ENCODE measurements at regions not wholly inside any gene's neighbourhood (a gene's known extent, or its start where the extent isn't known, plus 50 kb on each side); places are given as distances from the start of the nearest gene placed in this dataset.
"Not testable (repeated sequence)": the region's sequence is repeated elsewhere in the genome, so short reads cannot be mapped to it uniquely, and the experiment has no call there.

DNA sequence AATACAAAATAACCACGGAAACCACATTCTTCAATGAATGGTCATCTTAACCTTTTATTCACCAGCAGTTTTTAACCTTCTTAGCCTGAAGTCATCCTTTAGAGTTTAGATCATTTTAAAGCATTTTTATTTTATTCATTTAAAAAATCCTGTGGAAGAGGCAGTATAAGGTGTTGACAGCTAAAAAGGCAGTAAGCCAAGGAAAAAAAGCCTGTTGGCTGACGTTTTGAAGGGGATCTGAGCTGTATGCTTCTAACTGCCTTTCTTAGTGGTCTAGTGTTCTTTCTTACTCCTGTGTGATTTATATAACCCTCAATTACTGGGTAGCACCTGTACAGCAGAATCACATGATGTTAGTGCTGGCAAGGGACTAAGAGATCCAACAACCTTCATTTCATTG, 438.3 kb upstream of the SEL1L start:
- DNase-seq: no peak

DNA sequence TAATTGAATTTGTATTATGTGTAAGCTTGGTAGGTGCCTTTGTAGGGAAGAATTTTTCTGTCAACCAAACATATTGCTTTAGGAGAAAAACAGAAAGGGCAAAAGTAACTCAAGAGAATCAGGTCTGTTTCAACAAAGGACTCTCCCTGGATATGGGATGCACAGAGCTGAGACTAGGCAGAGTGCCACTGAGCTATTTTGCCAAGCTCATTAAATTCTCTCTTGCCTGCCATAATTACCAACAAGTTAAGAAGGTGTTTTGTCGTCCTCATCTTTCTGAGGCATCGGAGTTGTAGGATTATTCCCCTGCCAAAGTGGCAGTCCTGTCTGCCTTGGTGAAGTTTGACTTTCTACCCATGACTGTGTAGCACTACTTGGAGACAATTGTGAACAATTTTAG, 438.9 kb upstream of the SEL1L start:
- DNase-seq: no peak

DNA sequence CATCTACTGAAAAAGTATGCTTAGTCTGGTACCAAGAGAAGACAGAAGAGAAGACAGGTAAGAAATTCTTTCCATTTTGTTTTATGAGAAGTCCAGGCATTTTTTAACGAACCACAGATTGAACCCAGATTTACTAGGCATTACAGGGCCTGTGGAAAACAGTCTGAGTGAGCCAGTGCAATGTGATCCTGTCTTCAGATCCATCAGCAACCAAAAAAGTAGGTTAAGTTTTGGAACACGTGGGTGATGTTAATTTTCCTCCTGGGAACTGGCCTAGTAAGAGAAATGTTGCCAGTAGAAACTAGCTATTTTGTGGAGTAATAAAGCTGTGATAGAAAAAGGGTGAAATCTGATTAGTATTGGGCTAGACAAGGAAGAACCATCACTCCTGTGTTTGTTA, 440.9 kb upstream of the SEL1L start:
- no peak for DNase-seq

DNA sequence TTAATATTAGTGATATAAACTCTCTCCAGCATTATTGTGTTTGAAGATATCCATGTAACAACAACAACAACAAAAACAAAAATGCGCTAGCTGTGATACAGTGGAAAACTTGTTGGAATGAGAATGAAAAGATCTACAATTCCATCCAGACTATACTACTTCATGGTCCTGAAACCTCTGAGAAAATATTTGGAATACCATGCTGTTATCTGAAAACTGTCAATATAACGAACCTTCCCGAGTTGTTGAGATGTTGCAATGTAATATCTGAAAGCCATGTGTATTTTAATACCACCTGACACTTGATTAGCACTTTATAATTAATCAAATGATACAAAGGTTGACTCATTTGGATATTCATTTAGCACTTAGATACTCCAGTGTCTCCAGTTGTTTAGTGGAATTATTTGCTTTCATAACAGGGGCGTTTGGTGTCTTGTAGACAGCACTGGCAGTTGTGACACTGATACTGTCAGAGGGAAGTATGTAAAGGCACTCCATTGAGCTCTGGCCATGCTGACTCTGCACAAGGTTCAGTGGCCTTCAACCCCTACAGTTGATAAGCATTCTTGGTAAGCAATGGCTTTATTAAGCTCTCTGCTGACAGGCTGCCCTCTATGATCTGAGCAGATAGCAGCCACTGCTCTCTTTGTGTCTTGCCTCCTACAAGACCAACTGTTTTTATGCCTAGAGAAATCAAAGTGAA, 447.1 kb upstream of the SEL1L start:
- no peak for DNase-seq

DNA sequence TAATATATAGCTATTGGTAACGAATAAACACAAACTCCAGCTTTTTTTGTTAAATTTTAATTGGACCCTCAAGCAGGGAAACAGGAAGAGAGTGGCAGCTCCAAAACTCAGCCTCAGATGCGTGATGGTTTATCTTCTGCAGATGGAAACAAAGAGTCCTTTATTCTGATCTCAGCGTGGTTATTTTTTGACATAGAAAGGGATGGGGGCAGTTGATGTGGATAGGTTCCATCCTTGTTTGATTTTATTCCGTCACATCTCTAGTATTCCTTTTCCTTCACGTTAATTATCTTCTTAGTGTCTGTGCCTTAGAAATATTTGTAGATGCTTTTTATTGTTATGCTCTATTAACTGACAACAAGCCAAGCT, 447.6 kb upstream of the SEL1L start:
- no peak for DNase-seq

DNA sequence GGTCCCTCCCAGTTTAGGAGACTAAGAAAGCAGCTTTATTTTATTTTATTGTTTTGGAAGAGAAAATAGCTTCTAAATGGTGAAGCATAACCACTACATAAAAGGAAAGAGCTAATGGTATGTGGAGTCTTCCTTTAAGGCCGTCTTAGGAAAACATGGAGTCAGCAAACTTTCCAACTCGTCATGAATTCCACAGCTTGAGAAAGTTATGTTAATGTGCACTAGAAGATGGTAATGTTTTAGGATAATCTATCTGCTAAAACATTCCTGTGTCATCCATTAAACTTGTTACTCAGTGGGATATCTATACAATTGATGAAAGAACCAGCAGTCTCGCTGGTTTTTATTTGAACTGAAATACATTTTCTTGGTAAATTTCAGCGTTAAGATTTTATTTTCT, 448.4 kb upstream of the SEL1L start:
- no peak for DNase-seq

DNA sequence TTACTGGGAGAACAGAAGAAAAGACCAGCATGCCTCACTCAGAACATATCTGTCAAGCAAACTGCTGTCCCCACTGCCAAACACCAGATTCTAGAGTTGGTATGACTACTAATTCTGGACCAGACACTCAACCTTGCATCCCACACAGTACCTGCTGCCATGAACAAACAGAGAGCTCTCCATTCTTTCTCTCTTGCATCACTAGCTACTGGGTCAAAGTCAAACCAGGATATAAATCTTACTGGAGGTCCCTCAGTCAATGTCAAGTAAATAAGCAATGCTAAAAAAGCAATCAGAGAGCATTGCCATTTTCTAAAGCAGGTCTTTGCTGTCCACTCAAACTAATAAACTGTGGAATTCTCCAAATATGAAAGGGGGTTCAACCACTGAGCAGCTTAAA, 452.4 kb upstream of the SEL1L start:
- DNase-seq: no peak

DNA sequence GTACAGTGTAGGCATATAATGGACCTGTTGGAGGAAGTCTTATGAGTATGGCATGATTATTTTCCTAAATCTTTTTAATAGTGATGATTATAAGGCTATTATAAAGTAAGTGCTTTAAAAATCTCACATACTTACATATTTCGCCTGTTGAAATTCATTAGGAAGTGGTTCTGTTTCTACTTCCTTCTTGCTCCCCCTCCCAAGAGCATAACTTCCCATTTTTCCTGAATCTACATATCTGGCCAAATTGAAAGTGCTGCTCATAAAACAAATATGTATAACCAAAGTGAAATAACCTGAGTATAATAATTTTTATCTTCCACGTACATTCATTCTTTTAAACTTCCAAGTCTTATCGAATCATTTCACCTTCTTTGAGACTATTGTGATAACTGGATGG, 455.6 kb upstream of the SEL1L start:
- no peak for DNase-seq

DNA sequence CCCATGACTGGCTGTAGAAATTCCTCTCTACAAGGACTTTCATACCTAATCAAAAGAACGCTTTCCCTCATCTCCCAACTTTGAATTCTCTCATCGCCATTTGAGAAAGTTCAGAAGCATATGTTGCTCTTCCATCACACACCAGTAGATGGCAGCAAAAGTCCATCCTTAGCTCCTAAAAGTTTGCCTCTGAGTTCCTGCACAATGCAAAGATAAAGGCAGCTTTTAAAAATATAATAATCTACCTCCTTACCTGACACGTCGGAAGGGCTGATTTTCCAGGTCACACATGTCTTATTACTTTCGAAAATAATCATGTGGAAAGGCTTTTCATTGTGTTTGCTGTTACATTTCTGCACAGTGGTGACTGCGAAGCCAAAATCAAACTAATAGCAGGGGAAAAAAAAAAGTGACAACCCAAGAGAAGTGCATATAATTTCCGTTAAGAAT, 456.7 kb upstream of the SEL1L start:
- DNase-seq: peak in 1 of 2 experiments; percentile 31

DNA sequence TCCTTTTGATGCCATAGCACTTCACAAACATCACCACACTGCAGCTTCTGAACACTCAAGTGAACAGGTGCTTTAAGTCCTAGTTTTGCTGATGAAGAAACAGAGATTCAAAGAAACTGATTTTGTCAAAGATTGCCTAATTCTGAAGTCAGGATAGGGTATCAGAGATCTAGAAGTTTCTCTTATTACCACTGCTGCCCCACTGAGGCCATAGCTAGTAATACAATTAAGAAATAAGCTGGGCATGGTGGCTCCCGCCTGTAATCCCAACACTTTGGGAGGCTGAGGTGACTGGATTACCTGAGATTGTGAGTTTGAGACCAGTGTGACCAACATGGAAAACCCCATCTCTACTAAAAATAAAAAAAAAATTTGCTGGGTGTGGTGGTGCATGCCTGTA, 458.3 kb upstream of the SEL1L start:
- no peak for DNase-seq

DNA sequence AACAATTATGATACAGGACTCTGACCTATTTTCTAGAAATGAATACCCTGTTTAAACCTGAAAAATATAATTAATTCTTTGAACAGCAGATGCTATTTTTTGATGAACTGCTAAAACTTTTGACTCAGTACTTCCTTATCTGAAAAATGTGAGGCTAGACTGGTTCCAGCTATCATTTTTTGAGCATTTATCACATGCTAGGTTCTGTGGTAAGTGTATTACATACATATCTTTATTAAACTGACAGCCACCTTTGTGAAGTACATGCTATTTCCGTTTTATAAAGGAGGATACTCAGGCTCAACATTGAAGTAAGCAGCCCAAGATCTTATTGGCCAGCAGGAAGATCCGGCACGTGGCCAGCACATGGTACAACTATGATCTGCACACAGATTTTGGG, 459.8 kb upstream of the SEL1L start:
- no peak for DNase-seq

DNA sequence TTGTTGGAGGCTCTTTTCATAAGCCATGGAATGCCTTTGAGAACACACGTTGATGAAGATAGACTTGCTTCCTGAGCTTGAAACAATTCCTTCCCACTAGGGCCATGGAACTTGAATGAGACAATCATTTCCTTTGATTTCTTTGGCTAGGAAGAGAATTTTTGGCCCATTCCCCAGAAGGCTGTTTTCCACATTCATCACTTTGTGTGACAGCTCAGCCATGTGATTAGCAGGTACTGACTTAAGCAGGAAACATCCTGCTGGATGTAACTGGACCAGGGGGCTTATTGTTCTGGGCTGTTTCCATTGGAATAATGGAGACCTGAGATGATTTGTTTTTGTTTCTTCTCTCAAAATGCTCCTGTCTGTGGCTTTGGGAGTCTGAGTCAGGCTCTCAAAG, 469.8 kb upstream of the SEL1L start:
- DNase-seq: no peak

DNA sequence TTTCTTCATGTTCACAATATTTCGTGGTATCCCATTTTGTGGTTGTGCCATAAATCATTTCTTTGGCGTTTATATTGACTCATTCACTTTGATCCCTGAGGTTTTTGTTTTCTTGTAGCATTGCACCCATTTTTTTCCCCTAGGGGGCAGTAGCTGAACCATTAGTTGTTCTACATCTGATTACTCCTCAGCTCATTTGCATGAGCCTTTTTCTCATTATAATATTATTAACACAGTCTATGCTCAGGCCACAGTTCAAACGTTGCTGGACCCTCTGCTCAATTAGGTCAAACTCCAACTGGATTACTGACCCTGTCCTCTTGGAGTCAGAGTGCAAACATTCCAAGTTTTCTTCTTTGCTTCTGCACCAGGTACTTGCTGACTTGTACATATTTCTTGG, 475.4 kb upstream of the SEL1L start:
- no peak for DNase-seq

DNA sequence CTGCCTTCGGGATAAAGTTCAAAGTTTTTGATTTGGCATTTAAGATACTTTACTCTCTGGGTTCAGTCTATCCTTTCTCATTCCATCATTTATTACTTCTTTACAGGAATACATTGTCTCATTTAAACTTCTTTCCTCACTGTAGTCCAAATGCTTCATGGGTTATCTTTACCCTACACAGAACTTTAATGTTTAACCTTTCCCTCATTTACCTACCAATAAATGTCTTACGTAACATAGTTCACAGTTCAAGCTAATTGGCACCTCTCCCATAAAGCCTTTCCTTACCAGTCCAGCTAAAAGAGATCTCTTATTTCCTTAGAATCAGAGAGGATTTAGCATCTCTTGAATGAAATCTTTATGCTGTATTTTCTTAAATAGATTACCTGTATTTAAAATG, 476.3 kb upstream of the SEL1L start:
- DNase-seq: no peak

DNA sequence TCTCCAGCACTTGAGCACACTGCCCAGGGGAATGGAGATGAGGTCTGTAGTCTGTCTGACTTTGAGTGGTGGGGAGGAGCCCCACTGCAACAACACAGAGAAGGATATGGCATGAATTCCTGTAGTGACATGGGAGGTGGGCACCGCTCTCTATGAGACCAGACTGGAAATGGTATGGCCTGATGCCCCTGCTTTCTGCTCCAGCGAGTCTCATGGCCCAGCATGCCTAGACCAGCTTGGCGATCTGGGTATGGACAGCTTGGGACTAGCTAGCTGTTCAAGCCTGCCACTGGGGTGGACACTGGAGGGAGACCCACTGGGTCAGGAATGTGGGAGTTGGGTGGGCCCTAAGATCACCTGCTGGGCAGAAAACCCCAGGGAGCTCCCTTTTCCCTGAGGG, 477.8 kb upstream of the SEL1L start:
- no peak for DNase-seq

DNA sequence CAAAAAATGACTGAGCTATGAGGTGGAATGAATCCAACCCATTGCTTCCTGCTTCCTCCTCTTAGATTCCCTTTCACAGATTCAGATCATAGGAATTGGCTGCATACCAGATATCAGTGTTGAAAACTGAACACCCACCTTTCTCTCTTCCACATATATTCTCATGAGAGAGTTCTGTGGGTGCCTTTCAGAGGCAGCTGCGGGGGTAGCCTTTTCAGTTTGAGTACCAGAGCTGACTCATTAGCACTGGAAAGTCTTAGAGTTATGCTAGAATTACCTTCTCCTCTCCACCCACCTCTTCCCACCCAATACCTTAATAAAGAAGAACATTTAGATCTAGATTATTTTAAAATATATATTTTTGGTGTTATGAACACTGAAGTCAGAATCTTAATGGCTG, 495.4 kb upstream of the SEL1L start:
- no peak for DNase-seq

DNA sequence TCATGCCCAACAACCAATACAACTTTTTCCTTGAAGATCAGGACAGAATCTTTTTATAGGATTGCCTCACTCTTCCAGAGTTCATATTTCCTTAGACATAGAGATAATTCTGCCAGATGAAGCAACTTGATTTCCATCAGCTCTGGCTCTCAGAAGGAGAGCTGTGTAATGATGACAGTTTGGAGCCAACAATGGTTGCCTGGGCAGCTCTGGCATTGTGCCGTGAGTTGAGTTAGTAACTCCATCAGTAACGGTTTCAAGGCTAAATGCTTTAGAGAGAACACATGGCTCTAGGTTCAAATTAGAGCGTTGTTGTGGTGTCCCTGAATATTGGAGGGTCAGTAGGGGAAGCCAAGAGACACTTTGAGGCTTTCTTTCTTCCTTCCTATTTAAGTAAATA, 501.7 kb upstream of the SEL1L start:
- no peak for DNase-seq

DNA sequence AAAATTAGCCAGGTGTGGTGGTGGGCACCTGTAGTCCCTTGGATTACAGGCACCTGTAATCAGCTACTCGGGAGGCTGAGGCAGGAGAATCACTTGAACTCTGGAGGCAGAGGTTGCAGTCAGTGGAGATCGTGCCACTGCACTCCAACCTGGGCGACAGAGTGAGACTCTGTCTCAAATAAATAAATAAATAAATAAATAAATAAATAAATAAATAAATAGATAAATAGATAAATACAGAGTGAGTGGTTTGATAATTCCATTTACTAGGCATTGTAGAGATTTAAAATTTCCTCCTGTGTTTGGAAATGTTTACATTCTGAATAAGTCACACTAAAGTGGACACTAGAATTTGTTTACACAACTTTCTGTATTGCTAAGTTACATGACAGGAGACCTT, 504.4 kb upstream of the SEL1L start:
- not testable (repeated sequence) for DNase-seq

DNA sequence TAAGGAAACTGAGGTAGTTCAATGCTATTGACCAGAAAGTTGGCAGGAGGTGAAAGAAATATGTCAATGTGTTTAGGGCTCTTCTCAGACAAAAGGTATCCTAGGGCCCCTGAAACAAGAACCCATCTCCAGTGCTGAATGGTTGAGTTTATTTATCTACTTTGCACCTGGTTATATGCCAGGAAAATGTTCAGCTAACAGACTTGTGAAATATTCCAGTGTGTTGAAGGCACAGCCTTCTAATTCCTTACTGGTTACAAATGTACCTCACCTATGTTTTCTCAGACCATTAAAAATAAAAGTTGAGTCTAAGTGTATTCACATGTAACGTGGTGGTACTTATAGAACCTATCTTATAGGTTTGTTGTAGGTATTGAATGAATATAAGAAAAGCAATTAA, 511.7 kb upstream of the SEL1L start:
- DNase-seq: no peak

DNA sequence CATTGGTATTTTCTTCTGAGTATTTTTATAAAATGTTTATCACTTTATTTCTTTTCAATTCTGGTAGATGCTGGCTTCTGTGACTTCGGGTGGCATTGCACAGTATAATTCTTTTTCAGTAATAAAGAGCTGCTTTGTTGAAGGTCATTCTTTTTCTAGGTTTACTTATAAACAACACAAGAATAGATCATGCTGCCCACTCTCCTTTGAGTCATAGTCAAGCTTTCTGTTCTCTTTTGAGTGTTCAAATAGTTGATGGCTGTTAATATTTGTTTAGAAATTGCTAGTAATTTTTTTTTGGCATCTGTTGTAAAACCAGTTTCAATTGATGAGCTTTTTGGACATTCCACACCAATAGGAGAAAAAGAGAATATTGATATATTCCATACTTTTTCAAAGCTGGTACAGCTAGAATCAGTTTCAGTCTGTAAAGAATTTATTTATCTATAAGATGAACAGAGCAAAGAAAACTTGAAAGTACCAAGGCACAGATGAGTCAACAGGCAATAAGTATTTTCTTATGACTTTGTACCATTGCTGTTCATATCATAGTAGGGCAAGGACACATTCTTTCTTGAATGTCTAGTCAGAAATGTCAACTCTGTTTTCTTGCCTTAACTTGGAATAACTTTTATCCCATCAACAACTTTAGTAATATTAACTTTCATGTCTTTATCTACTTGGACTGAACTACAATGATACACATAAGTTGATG, 513.0 kb upstream of the SEL1L start:
- no peak for DNase-seq

DNA sequence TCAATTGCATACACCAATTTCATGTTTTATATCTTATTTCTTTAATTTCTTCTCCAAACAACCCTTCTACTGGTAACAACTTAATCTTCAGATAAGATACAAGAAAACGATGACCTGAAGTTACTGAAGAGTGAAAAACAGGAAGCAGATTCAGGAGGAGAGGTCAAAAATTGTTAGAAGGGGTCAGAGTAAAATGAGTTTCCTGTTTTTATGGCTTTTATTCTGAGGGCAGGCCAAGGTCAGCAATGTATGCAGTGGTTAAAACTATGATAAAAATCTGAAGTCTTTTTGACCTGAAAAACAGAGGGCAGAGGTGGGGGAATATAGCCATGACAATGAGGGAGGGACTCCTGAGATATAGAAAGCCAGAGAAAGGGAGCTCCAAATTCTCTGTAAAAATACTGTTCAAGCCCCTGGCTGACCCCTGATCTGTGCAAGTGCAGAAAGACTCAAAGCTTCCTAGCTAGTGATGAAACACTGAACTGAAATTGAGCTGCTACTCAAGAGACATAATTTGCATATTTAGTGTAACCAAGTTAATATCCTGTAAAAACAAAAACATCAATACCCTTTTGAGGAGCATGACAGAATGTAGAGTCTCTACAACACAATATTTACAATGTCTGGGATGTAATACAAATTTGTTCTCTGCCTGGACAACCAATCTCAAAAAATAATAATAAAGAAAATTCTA, 514.3 kb upstream of the SEL1L start:
- DNase-seq: no peak

DNA sequence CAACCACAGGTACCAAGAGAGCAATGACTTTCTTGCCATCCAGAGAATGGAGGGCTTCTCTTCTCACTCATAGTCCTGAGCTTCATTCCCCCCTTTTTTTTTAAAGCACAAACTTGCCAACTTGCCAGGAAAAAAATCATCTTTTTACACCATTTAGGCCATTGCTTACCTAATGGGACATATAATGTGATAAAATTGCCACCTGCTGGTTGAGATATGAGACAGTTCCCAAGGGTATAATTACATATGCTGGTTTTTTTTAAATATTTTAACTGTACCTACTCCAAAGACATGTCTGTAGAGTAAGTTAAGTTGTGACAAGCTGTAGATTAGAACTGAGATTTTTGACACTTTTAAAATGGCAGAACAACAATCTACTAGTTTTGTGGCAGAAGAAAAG, 519.1 kb upstream of the SEL1L start:
- no peak for DNase-seq

DNA sequence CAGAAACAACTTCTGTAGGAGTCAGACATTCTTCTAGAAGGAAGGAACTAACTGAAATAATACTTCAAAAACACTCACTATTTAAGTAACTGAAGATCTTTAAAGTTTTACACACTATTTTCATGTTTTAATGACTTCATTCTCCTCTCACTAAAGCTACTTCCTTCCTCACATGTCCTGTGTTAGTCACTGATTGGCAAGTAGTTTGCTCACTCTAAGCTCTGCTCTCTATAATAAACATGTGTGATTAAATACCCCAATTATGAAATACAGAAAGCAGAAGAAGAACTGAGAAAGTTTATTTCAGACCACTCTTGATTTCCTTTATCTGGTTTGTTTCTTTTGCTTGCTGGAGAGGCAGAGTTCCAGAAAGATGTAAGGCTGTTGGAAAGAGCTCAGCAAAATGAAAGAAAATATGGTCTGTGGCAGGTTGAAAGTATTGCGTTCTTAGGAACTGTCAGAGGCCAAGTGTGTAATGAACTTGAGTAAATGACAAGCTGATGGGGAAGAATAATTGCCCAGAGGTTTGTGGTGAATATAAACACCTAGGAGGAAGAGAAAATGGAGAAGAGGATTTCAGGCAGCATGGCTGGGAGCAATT, 522.0 kb upstream of the SEL1L start:
- DNase-seq: no peak

DNA sequence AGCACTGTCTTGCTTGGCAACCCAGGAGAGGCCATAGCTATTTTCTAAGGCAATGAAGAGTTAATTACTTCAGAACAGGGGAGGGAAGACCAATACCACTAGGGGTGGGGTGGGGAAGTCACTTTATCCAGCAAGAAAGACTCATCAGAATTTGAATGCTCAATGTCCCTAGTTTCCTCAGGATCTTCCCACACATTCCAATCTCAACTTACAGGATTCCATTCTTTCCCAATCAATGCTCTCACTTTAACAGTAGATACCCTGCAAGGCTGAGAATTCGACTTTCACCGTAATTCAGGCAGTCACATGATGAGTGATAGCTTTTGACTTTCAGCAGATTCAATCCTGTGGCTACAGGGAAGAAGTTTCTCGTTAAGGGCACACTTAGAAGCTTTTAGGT, 526.6 kb upstream of the SEL1L start:
- DNase-seq: no peak

All from NCI-H1930 (cell line).